Right lobe of liver (tissue), 4 donors: ENCODE measurements at regions not wholly inside any gene's neighbourhood (a gene's known extent, or its start where the extent isn't known, plus 50 kb on each side); places are given as distances from the start of the nearest gene placed in this dataset.

ENCODE experiments used
- CTCF ChIP-seq, 4 donors: fragments of 200-600 bp in 3 of 4; fragments of 450-650 bp in 1 of 4; IDR thresholded peaks; one replicate each; pipeline versions ENCODE4 v1.5.1 to v1.8.0; 2016 to 2022; ENCODE audit warnings: antibody characterized with exemption in 4 of 4, mild to moderate bottlenecking in 2 of 4
- POLR2A ChIP-seq: fragments of 450-650 bp; IDR thresholded peaks from one replicate; pipeline ENCODE4 v1.6.1; 2017; ENCODE audit warnings: antibody characterized with exemption, mild to moderate bottlenecking
- donor health status: DM: no; HTN: no; CAD: no.
- donor health status: DM: no; HTN: no; CAD: no.
- donor health status: DM: no; HTN: yes; CAD: no.

- TF ChIP-seq POLR2A, result no peak
- TF ChIP-seq CTCF (IDR thresholded peaks at IDR 0.05), result no peak
Observed at GRCh38 chr4:81989202-81989601, 384.6 kb downstream of the HNRNPD start.
